GM18502 (cell line): ENCODE measurements at regions not wholly inside any gene's neighbourhood (a gene's known extent, or its start where the extent isn't known, plus 50 kb on each side); places are given as distances from the start of the nearest gene placed in this dataset.

ENCODE experiments used
- ATAC-seq: cut with Tn5 transposase; IDR thresholded peaks from one replicate; pipeline ENCODE4 v1.9.1; 2021; ENCODE audit warnings: mild to moderate bottlenecking; ENCODE audit not compliant: unreplicated experiment, poor library complexity

GRCh38 chr12:87704374-87704773 lies 324.8 kb downstream of the C12orf50 start:
- ATAC-seq, result no peak

- no peak for ATAC-seq
Observed at GRCh38 chr12:87690236-87690810, 338.9 kb downstream of the C12orf50 start.

GRCh38 chr12:87689196-87689595 lies 340.0 kb downstream of the C12orf50 start:
- ATAC-seq, result no peak

GRCh38 chr12:87687362-87687761 lies 341.8 kb downstream of the C12orf50 start:
- no peak for ATAC-seq

GRCh38 chr12:87685696-87686095 lies 343.5 kb downstream of the C12orf50 start:
- no peak for ATAC-seq

- no peak for ATAC-seq
Observed at GRCh38 chr12:87679251-87679650, 349.9 kb downstream of the C12orf50 start.

- ATAC-seq, result no peak
Observed at GRCh38 chr12:87678453-87678852, 350.7 kb downstream of the C12orf50 start.

GRCh38 chr12:87676731-87677130 lies 352.5 kb downstream of the C12orf50 start:
- ATAC-seq, result no peak

- no peak for ATAC-seq
Observed at GRCh38 chr12:87671757-87672156, 357.4 kb downstream of the C12orf50 start.

- no peak for ATAC-seq
Observed at GRCh38 chr12:87670448-87670847, 358.8 kb downstream of the C12orf50 start.

GRCh38 chr12:87667378-87667777 lies 361.8 kb downstream of the C12orf50 start:
- no peak for ATAC-seq

GRCh38 chr12:87661786-87662377 lies 367.3 kb downstream of the C12orf50 start:
- peak; percentile 63 for ATAC-seq

GRCh38 chr12:87660987-87661774 lies 368.0 kb downstream of the C12orf50 start:
- peak; percentile 7 for ATAC-seq

GRCh38 chr12:87660291-87660690 lies 368.9 kb downstream of the C12orf50 start:
- no peak for ATAC-seq

GRCh38 chr12:87656311-87656710 lies 372.9 kb downstream of the C12orf50 start:
- no peak for ATAC-seq

- no peak for ATAC-seq
Observed at GRCh38 chr12:87651670-87652425, 377.4 kb downstream of the C12orf50 start.

GRCh38 chr12:87642245-87642644 lies 387.0 kb downstream of the C12orf50 start:
- no peak for ATAC-seq

GRCh38 chr12:87618199-87618598 lies 411.0 kb downstream of the C12orf50 start:
- no peak for ATAC-seq

GRCh38 chr12:87612996-87613395 lies 416.2 kb downstream of the C12orf50 start:
- no peak for ATAC-seq

GRCh38 chr12:87608321-87608720 lies 420.9 kb downstream of the C12orf50 start:
- no peak for ATAC-seq

GRCh38 chr12:87603727-87604126 lies 425.5 kb downstream of the C12orf50 start:
- no peak for ATAC-seq
